Skeletal muscle cell (primary cell): ENCODE measurements at regions not wholly inside any gene's neighbourhood (a gene's known extent, or its start where the extent isn't known, plus 50 kb on each side); places are given as distances from the start of the nearest gene placed in this dataset.
"Not testable (repeated sequence)": the region's sequence is repeated elsewhere in the genome, so short reads cannot be mapped to it uniquely, and the experiment has no call there.

Experiments used
- DNase-seq: peaks from one replicate; pipeline ENCODE4 v3.0.0-alpha.2; 2010; ENCODE audit warnings: low read depth
- H3K4me3 ChIP-seq: 2 replicates; pipeline ENCODE4 v1.5.1; 2011; ENCODE audit warnings: low read depth, mild to moderate bottlenecking, control low read depth, low read length, moderate library complexity

- DNase-seq = no peak
- no peak overlapping the region for H3K4me3 ChIP-seq
Measured at GRCh38 chr5:32842813-32843530, 131.9 kb downstream of the NPR3 start.

- H3K4me3 ChIP-seq = no peak overlapping the region
- no peak for DNase-seq
Measured at GRCh38 chr5:32843531-32843895, 132.4 kb downstream of the NPR3 start.

DNA sequence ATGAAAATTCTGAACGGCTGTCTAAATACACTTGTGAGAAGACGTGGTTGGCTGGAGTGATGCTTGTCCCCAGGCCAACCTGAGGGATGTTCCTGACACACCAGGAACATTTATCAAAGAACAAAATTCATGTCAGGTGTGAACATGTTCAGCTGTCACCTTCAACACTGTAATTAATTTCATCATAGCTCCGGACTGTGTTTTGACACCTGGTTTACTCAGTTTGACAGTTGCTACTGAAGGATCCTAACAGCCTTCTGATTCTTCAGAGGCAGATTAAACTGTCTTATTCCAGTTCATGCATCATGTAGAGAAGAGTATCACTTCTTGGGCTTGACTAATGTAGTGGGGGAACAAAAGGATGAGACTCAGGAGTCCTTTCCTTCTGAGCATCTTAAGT, 134.1 kb downstream of the NPR3 start:
- no peak for DNase-seq
- no peak overlapping the region for H3K4me3 ChIP-seq

GRCh38 chr5:32848120-32848519, 137.0 kb downstream of the NPR3 start:
- DNase-seq = no peak
- H3K4me3 ChIP-seq = no peak overlapping the region

DNA sequence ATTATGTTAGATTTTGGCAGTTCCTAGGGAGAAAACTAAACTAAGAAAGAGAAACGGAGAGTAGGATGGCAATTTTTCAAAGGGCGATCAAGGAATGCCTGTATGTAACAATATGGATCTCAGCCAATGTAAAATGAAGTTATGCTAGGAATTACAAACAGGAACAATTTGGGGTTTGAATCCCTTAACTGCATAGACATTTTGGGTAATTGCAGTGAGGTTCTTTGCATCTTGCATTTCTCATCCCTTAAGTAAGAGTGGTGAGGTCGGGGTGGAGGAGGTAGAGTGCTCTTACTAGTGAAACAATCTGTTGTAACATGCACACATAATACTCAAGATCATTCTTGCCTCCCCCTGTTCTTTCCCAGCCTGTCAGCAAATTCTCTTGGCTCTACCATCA, 137.6 kb downstream of the NPR3 start:
- no peak overlapping the region for H3K4me3 ChIP-seq
- no peak for DNase-seq

DNA sequence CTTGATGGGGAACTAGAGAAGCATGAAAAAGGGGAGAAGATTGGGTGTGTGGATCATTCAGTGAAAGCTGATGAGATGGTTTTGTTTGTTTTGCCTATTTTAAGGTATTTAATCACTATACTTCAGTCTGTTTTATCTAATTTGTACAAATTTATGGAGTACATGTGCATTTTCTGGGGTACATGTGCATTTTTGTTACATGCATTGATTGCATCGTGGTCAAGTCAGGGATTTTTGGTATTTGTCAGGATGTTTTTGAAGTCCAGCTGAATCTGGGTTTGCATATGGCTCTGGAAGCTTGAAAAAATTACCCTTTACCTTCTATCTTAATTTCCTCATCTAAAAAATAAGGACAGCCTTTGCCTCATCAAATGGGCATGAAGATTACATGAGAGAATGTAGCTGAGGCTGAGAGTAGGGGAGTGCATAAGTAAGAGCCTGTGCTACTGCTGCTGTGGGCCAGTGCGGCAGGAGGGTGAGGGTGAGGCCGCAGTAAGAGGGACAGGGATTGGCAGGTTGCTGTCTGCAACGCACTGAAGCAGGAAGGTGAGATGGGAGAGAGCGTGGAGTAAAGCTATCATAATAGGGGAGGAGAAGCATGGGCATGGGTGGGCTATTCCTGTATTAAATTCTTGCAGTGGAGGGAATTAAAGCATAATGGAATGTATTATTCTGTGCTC, 139.8 kb downstream of the NPR3 start:
- no peak overlapping the region for H3K4me3 ChIP-seq
- DNase-seq = no peak

GRCh38 chr5:32851559-32852173, 140.5 kb downstream of the NPR3 start:
- H3K4me3 ChIP-seq = no peak overlapping the region
- DNase-seq = no peak

DNA sequence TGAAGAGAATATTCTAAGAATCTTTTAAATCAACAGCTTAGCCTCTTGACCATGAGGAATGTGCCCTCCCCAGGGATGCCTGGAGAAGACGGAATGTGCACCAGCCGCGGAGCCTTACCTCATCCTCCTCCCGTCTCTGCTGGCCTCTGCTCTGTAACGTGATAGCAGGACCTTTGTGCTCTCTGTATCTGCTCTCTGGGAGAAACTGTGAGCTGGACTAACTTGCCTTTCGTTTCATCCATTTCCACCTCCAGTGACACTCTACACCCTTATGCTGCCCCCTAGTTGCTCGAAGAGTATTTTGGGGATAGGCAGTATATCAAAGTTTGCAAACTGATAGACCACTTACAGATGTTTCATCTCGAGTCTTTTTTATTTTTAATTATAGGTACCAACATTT, 141.4 kb downstream of the NPR3 start:
- DNase-seq = peak; percentile 91
- H3K4me3 ChIP-seq = no peak overlapping the region

DNA sequence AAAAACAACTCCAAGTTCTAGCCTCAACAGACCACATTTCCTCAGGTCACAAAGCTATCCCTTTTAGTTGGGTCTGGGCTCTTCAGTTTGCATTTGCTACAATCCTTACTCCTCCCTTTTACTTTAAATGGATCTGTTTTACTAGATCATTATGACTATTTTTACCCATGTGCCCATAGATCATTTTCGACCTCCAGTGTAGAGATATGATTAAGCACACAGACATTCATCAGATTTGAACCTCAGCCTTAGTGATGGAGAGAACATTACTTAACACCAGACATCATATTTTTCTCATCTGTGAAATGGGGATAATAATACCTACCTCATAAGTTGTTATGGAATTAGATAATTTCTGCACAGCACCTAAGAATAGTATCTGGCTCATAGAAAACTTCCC, 141.9 kb downstream of the NPR3 start:
- no peak overlapping the region for H3K4me3 ChIP-seq
- DNase-seq = no peak

GRCh38 chr5:32854473-32854872, 143.4 kb downstream of the NPR3 start:
- no peak for DNase-seq
- H3K4me3 ChIP-seq = no peak overlapping the region

DNA sequence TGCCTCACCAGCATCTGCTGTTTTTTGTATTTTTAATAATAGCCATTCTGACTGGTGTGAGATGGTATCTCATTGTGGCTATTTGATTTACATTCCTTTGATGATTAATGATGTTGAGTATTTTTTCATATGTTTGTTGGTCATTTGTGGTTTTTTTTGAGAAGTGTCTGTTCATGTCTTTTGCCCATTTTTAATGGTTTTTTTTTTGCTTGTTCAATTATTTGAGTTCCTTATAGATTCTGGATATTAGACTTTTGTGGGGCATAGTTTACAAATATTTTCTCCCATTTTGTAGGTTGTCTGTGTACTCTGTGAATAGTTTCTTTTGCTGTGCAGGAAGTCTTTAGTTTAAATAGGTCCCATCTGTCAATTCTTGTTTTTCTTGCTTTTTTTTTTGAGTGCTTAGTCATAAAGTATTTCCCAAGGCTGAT, 148.1 kb downstream of the NPR3 start:
- no peak overlapping the region for H3K4me3 ChIP-seq
- no peak for DNase-seq

- DNase-seq = no peak
- no peak overlapping the region for H3K4me3 ChIP-seq
Measured at GRCh38 chr5:32865475-32865874, 154.4 kb downstream of the NPR3 start.

- no peak overlapping the region for H3K4me3 ChIP-seq
- no peak for DNase-seq
Measured at GRCh38 chr5:32866138-32866537, 155.0 kb downstream of the NPR3 start.

DNA sequence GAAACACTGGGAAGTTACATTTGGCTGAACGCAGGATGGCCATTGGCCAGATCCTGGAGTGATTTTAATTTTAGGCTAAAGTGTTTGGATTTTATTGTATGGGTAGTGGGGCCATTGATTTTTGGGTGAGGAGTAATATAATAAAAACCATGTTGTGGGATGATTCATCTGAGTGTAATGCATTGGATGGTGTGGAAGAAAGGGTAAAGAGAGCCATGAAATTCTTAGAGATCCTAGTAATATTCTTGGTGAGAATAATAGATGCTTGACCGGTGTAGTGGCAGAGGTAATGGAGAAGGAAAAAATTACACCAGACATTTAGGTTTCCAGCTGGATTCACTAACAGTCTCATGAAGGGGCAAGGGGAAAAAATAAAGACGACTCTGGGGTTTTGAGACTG, 158.1 kb downstream of the NPR3 start:
- no peak overlapping the region for H3K4me3 ChIP-seq
- DNase-seq = no peak

GRCh38 chr5:32876791-32877190, 165.7 kb downstream of the NPR3 start:
- no peak for DNase-seq
- H3K4me3 ChIP-seq = no peak overlapping the region

GRCh38 chr5:32879364-32879763, 168.2 kb downstream of the NPR3 start:
- DNase-seq, H3K4me3 ChIP-seq: not testable (repeated sequence)

DNA sequence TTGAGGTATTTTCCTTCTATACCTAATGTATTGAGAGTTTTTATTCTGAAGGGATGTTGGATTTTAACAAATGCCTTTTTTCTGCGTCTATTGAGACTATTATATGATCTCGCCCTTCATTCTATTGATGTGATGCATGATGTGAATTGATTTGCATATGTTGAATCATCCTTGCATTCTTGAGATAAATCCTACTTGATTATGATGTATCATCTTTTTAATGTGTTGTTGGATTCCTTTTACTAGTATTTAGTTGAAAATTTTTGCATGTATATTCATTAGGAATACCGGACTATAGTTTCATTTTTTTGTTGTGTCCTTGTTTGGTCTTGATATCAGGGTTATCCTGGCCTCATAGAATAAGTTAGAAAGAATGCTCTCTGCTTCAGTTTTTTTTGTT, 169.7 kb downstream of the NPR3 start:
- H3K4me3 ChIP-seq = no peak overlapping the region
- no peak for DNase-seq

DNA sequence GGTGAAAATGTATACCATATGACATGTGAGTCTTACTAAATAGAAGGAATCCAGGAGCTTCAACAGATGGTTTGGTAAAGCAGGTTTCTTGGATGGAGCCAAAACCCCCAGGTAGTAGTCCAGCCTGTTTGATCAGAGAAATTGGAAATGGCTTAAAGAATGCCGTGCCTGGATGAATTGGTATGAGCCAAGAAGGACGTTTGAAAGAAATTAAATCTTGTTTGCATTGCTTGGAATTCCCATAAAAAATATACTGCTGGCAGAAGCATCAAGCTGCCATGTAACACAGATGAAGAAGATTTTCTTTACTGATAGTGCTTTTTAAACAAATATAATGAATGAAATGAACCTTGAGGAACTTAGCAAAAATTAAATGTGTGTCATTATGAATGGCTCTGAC, 176.3 kb downstream of the NPR3 start:
- no peak overlapping the region for H3K4me3 ChIP-seq
- DNase-seq = no peak

- no peak for DNase-seq
- no peak overlapping the region for H3K4me3 ChIP-seq
Measured at GRCh38 chr5:32889078-32889477, 178.0 kb downstream of the NPR3 start.

- DNase-seq = no peak
- H3K4me3 ChIP-seq = no peak overlapping the region
Measured at GRCh38 chr5:32903613-32904012, 192.5 kb downstream of the NPR3 start.

- no peak overlapping the region for H3K4me3 ChIP-seq
- DNase-seq = no peak
Measured at GRCh38 chr5:32908641-32909040, 197.5 kb downstream of the NPR3 start.
